SIG-M5 (cell line): ENCODE measurements at regions not wholly inside any gene's neighbourhood (a gene's known extent, or its start where the extent isn't known, plus 50 kb on each side); places are given as distances from the start of the nearest gene placed in this dataset.

Experiments
- DNase-seq: peaks from one replicate; lab custom pipeline; 2025; lab: John Stamatoyannopoulos, UW

- no peak for DNase-seq
Observed at GRCh38 chr14:26855077-26855753, 257.4 kb upstream of the NOVA1 start.

DNA sequence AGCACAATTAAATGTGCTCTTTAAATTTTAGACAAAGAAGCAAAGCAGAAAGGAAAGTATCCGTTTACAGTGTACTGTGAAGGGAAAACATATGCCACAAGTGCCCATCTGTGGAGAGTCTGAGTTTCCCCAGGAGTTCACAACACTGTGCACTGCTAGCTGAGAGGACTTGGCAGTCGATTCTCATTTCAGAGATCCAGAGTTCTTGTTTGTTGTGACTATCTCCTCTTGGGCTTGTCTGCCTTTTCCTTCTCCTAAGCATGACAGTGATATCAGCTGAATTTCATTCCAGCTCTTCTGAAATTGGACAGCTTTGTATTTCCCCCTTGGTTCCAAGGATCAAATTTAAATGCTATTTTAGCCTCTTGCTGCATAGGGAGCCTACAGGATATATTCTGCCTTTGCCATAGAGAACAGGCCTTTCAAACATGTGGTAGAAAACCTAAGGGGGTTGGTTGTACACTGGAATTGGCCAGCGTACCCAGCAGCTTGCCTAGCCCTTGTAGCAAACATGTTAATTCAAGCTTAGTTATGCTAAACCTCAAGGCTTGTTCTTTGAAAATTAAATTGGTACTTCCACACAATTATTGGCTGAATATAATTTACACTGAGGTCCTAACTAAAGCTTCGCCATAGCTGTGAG is 259.2 kb upstream of the NOVA1 start:
- no peak for DNase-seq

DNA sequence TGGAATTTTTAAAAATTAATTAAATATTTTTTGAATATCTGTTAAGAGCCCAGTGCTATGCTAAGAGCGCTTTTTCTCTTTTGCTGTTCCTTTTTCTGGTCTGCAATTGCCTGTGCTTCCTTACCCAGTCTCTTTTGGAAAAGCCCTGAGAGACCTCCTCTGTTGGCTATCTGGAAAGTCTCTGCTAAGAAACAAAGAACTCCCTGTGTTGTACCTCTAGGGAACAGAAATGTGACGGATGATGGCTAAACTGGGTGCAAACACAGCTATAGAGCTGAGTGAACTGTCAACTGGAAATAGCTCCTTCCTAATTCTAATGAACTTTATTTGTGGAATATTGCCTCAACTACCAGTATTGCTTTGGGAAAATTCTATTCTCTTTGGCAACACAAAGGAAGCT is 261.6 kb upstream of the NOVA1 start:
- no peak for DNase-seq

DNA sequence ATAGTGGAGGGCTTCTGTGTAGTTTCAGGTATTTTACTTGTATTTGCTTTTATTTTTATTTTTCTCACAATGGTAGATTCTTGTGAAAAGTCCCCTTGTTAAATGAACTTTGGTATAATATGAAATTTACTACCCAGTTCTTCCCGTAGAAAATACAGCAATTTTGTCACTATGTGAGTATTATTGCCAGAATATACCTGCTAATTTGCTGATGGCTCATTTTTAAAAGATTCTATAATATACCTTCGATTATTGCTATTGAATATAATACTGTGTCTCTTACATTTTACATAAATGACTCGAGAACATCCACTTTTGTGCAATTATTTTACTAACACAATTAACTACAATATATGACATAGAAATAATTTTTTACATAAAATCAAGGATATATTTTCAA is 262.3 kb upstream of the NOVA1 start:
- DNase-seq: no peak

DNA sequence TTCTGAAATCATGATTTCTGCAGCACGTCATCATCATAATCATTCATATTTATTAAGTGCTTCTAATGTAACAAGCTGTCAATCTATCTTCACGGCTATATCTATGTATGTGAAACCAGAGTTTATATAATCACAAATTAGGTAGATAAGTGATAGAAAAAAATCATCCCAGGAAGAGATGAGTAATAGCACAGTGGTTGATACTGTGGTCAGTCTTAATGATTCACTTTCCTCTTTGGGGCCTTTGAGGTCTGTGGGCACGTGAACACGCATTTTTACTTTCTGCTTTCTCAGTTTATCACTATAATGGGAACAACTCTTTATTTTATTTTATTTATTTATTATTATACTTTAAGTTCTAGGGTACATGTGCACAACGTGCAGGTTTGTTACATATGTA is 265.9 kb upstream of the NOVA1 start:
- DNase-seq: no peak

- no peak for DNase-seq
Observed at GRCh38 chr14:26866721-26867120, 268.9 kb upstream of the NOVA1 start.

DNA sequence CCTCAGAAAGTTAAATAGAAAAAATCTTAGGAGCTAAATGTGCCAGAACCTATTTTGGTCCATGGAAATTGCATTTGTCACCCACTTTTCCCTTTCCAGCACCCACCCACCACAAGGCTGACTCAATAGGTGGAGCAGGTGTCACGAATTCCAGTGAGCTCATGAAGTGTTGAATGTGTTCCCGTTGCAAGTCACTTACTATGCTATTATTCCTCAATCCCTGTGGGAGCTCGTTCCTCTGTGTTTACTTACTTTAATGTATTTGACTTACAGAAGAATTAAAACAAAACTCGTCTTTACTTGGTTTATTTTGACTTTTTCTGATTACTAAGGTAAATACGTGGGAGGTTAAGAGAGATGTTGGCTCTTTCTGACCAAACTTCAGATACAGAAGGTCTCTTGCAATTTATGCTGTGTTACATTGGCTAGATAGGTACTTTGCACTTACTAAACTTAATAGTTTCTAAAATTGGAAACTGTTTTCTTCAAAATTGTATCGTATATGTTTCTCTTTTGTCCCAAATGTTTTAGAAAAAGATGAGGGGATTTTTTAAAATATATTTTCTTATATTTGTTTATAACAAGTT is 269.4 kb upstream of the NOVA1 start:
- no peak for DNase-seq

- DNase-seq: no peak
Observed at GRCh38 chr14:26870096-26870495, 272.3 kb upstream of the NOVA1 start.

DNA sequence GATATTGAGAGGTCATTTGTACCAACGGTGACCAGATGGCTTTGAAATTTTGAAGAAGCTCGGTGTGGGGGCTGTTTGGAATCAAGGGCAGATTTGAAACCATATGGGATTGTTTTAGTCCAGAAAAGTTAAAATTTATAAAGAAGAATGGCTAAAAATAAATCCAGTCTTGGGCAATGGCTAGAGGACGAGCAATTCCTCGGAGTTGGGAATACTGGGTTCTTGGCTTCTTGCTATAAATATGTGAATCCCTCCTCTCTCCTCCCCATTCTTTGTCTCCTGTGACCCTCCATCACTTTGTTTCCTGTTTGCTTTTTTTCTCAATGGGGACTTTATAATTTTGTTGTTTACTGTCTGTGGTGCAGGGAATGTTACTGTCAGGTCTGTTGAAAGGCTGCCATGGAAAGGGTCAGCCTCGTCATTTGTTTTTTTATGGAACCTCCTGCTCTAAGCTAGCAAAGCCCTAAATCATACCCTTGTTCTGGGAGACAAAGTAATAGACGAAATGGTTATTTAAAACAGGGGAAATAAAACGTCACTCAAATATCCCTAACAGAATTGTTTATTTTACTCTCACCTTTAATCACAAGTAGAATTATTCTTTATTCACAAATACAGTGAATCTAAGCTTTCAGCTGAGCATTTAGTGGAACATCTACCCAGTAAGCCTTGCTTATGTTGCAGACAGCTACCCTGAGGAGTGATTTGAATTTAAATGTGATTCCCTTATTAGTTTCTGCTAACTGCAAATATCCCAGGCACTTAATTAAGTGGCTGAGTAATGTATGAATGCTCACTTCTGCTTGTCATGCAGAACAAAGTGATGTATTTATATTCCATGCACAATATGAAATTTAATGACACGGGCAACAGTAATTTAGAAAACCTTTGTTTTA is 273.1 kb upstream of the NOVA1 start:
- no peak for DNase-seq

- no peak for DNase-seq
Observed at GRCh38 chr14:26872515-26873361, 274.9 kb upstream of the NOVA1 start.

DNA sequence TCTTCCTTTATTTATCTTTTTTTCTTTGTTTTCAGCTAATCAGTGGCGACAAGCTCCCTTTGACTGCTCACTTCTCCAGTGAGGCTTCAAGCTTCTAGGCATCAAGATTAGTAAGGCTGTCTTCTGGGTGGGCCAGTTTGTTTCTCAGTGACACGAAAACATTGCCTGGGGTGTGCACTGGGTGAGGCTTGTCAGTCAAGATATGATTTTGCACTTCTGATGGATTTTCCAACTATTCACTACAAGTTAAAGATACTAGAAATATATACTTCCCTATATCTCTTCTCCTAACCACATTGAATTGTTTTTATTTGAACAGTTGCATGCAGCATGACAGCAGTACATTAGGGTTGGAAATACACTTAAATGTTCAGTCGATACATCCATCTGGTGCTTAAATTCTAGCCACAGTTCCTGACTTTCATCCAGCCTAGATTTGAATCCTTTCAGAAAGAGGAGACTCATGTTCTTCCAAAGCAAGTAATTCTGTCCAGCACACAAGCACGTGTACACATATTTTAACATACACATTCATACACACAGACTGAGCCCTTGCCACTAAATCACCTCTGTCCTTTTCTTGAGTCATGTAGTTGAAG is 275.6 kb upstream of the NOVA1 start:
- no peak for DNase-seq

GRCh38 chr14:26887847-26888246 is 290.0 kb upstream of the NOVA1 start:
- no peak for DNase-seq

DNA sequence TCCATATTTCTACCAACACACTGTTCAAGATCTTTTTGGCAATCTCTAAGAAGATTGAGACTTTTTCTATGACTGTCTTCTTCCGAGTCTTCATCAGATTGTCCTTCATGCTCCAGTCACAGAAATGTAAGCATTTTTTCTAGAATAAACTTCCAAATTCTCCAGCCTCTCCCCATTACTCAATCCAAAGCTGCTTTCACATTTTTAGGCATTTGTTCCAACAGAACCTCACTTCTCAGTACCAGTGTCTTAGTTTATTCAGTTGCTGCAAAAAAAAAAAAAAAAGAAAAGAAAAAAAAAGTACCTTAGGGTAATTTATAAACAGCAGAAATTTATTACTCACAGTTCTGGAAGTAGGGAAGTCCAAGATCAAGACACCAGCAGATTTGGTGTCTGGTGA is 290.8 kb upstream of the NOVA1 start:
- no peak for DNase-seq

GRCh38 chr14:26896447-26896846 is 298.6 kb upstream of the NOVA1 start:
- DNase-seq: no peak

- no peak for DNase-seq
Observed at GRCh38 chr14:26897196-26897595, 299.4 kb upstream of the NOVA1 start.

DNA sequence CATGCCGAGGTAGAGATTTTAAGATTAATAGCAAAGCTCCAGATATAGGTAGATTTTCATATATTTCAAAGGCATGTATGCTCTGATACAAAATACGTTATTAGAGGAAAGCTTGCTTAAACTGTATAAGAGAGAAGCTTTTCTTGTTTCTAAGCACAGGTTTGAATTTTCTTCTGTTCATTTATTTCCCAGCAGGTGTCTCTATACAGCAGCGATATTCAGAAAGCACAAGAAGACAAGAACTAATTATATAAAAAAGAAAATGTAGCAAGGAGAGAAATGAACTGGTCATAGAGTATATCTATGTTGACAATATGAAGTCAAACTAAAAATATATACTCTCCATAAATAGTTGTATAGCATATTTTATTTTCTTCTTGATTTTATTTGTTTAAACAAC is 307.4 kb upstream of the NOVA1 start:
- DNase-seq: no peak

- DNase-seq: no peak
Observed at GRCh38 chr14:26913786-26914185, 316.0 kb upstream of the NOVA1 start.

DNA sequence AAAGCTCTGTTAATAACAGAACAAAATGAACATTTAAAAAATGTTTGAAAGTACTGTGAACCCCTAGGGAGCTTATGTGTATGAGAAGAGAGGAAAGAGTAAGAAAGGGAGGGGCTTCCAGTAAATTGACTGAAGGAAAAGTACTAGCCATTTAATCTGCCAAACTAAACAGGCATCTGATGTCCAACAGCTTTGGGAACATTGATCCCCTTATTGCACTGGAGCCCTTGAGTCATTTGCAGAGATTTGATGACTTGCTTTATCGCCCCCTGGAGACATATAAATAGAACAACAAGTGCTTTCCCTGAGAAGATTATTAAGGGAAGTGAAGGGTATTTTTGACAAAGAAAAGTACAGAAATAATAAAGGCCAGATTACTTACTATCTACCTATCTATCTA is 319.3 kb upstream of the NOVA1 start:
- no peak for DNase-seq

DNA sequence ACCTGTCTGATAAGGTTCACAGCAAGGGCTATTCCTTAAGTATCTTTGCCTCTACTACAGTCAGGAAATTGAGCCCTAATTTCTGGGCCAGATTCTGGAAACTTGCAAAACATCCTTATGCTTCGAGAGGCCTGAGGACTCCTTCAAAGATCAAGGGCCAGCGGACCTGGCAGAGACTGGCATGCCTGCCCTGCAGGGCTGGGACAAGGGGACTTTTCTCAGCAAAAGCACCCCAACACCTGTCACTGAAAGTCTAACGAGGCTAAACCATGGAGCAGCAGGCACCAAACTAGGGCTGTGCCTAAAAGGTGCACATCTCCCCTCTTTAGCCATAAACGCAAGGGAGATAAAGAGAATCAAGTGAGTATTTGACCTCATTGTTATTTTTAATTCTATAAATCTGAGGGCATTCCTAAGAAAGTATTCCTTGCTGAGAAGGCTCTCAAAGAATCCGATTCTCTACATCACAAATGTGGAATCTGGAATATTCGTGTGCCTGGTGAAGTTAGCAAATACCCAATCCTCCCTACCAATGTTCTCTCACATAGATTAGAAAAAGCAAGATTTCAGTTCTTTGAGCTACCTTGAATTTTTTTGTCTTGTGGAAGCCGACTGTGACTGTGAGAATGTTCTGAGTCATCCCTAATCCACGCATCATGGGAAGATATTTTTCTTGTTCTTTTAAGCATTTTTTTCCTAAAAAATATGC is 328.2 kb upstream of the NOVA1 start:
- no peak for DNase-seq

GRCh38 chr14:26926585-26926984 is 328.8 kb upstream of the NOVA1 start:
- DNase-seq: no peak

- DNase-seq: no peak
Observed at GRCh38 chr14:26928019-26928418, 330.2 kb upstream of the NOVA1 start.
